Neuronal stem cell (in vitro differentiated cells): ENCODE measurements at regions not wholly inside any gene's neighbourhood (a gene's known extent, or its start where the extent isn't known, plus 50 kb on each side); places are given as distances from the start of the nearest gene placed in this dataset.

Experiments used
- DNase-seq: peaks from one replicate; pipeline ENCODE4 v3.0.0-alpha.2; 2013; ENCODE audit warnings: low spot score
- H2AFZ ChIP-seq: one replicate; pipeline ENCODE4 v1.6.1; 2013; ENCODE audit warnings: mild to moderate bottlenecking, low read length, inconsistent platforms
- H2AK5ac ChIP-seq: 2 replicates; pipeline ENCODE4 v1.6.1; 2013; ENCODE audit warnings: low read depth, mild to moderate bottlenecking, inconsistent platforms, low read length, moderate library complexity, mixed read lengths
- H2BK120ac ChIP-seq: 2 replicates; pipeline ENCODE4 v1.6.1; 2013; ENCODE audit warnings: low read depth, mild to moderate bottlenecking, inconsistent platforms, low read length, moderate library complexity, mixed read lengths
- H2BK12ac ChIP-seq: one replicate; pipeline ENCODE4 v1.6.1; 2013; ENCODE audit warnings: low read length, inconsistent platforms
- H2BK15ac ChIP-seq: 2 replicates; pipeline ENCODE4 v1.6.1; 2013; ENCODE audit warnings: mild to moderate bottlenecking, low read length, inconsistent platforms, mixed read lengths
- H2BK5ac ChIP-seq: one replicate; pipeline ENCODE4 v1.6.1; 2013; ENCODE audit warnings: inconsistent platforms, mild to moderate bottlenecking, low read length, moderate library complexity
- H3K14ac ChIP-seq: one replicate; pipeline ENCODE4 v1.6.1; 2013; ENCODE audit warnings: low read length, inconsistent platforms
- H3K18ac ChIP-seq: 2 replicates; pipeline ENCODE4 v1.6.1; 2013; ENCODE audit warnings: low read length, inconsistent platforms
- H3K23ac ChIP-seq: 2 replicates; pipeline ENCODE4 v1.6.1; 2013; ENCODE audit warnings: low read depth, mild to moderate bottlenecking, mixed read lengths, low read length, inconsistent platforms; ENCODE audit not compliant: poor library complexity
- H3K27ac ChIP-seq: replicated peaks from 3 replicates; pipeline ENCODE4 v1.5.1; 2013; ENCODE audit warnings: low read length, inconsistent platforms
- H3K27me3 ChIP-seq, 3 experiments: 2 replicates each; pipeline ENCODE4 v1.6.1; 2013; ENCODE audit warnings: low read length in 3 of 3, mild to moderate bottlenecking in 2 of 3, inconsistent platforms in 1 of 3, low read depth in 1 of 3, mixed read lengths in 1 of 3, moderate library complexity in 1 of 3; ENCODE audit not compliant: control insufficient read depth in 3 of 3, insufficient read depth in 3 of 3
- H3K36me3 ChIP-seq, 2 donors: replicated peaks in 1 of 2; 2 replicates each; pipeline ENCODE4 v1.6.1; 2013; ENCODE audit warnings: low read length in 2 of 2; ENCODE audit not compliant: control insufficient read depth in 2 of 2, insufficient read depth in 2 of 2
- H3K4ac ChIP-seq: 2 replicates; pipeline ENCODE4 v1.6.1; 2013; ENCODE audit warnings: inconsistent platforms, mild to moderate bottlenecking, low read length, moderate library complexity
- H3K4me1 ChIP-seq, 2 donors: 1 replicate in 1 of 2; 2 replicates in 1 of 2; pipeline ENCODE4 v1.6.1; 2013; ENCODE audit warnings: low read length in 2 of 2, low read depth in 1 of 2; ENCODE audit not compliant: control insufficient read depth in 2 of 2, insufficient read depth in 1 of 2
- H3K4me2 ChIP-seq: one replicate; pipeline ENCODE4 v1.6.1; 2013; ENCODE audit warnings: mild to moderate bottlenecking, low read length, inconsistent platforms; ENCODE audit not compliant: insufficient read depth, poor library complexity, severe bottlenecking
- H3K4me3 ChIP-seq, 2 donors: 2 replicates each; pipeline ENCODE4 v1.5.1; 2013; ENCODE audit warnings: low read length in 2 of 2, mild to moderate bottlenecking in 2 of 2, inconsistent platforms in 1 of 2, moderate library complexity in 1 of 2
- H3K79me1 ChIP-seq: one replicate; pipeline ENCODE4 v1.6.1; 2013; ENCODE audit warnings: low read depth, mild to moderate bottlenecking, inconsistent platforms, low read length, moderate library complexity
- H3K9ac ChIP-seq: one replicate; pipeline ENCODE4 v1.6.1; 2013; ENCODE audit warnings: mild to moderate bottlenecking, low read depth, low read length, inconsistent platforms; ENCODE audit not compliant: poor library complexity
- H3K9me3 ChIP-seq, 2 donors: replicated peaks in 1 of 2; 2 replicates each; pipeline versions ENCODE3 to v1.6.1; 2013; ENCODE audit warnings: low read length in 2 of 2, mild to moderate bottlenecking in 2 of 2, inconsistent platforms in 1 of 2, low read depth in 1 of 2, mixed read lengths in 1 of 2, moderate library complexity in 1 of 2; ENCODE audit not compliant: control insufficient read depth in 2 of 2, insufficient read depth in 1 of 2
- H4K8ac ChIP-seq: one replicate; pipeline ENCODE4 v1.6.1; 2013; ENCODE audit warnings: low read depth, mild to moderate bottlenecking, inconsistent platforms, low read length, moderate library complexity
- H4K91ac ChIP-seq: one replicate; pipeline ENCODE4 v1.6.1; 2013; ENCODE audit warnings: low read length, low read depth, mild to moderate bottlenecking, inconsistent platforms; ENCODE audit not compliant: poor library complexity
- WGBS, 2 donors: extraction: QIAGEN DNeasy Blood & Tissue Kit; methylation state at CpG; one replicate each; pipeline ENCODE4 v1.1.7; 2013; ENCODE audit warnings: missing lambda C conversion rate in 2 of 2, mixed read lengths in 1 of 2; ENCODE audit not compliant: insufficient read length in 2 of 2, insufficient replicate concordance in 1 of 2; ENCODE audit errors: extremely low coverage in 2 of 2; 5-methylcytosine and 5-hydroxymethylcytosine counted together

DNA sequence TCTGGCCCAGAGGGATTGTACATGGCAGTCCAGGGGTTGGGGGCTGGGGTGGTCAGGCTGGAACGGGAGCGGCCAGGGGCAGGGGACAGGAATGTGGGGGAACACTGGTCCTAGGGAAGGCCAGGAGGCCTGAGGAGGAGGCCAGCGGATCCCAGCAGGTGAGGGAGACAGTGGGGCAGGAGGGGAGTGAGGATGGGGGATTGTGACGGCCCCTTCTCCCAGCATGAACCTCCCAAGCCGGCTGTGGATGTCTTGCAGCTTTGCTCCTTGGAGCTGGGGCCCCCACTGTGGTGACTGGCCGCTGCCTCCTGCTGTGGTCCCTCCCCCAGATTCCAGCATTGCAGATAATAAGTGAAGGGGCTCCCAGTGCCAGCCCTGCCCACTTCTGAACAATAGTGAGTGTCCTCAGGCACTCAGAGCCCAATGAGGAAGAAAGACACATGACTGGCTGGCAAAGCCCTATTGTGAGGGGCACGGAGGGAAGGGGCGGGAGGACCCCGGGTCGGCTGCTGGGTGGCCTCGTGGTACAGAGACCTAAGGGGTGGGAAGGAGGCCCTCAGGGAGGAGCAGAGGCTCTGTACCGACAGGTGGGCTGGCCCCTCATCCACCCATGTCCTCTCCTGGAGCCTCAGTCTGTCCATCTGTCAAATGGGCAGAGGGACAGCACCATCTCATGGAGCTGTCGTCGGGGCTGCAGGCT is 215.0 kb downstream of the KIF26A start:
- no peak for DNase-seq
- H3K4me1 ChIP-seq: peaks cover 0 to 2% of the 10 kb centered on the region in 2 donors
- no peak overlapping the region for H3K4ac ChIP-seq
- H2BK120ac ChIP-seq: no peak overlapping the region
- H3K9ac ChIP-seq: no peak overlapping the region
- WGBS, 2 donors: no CpG with 5 or more reads among the region's 14 CpGs
- H2BK5ac ChIP-seq: no peak overlapping the region
- H2AK5ac ChIP-seq: peak overlapping the region; percentile 77
- no peak overlapping the region for H3K4me3 ChIP-seq
- no peak overlapping the region for H2BK12ac ChIP-seq
- H3K4me2 ChIP-seq: no peak overlapping the region
- H2AFZ ChIP-seq: no peak overlapping the region
- H3K9me3 ChIP-seq: peaks cover 0 to 4% of the 10 kb centered on the region in 2 donors
- H3K18ac ChIP-seq: peak overlapping the region; percentile 67
- H3K14ac ChIP-seq: no peak overlapping the region
- no peaks in the 10 kb centered on the region for H3K36me3 ChIP-seq
- no peaks in the 10 kb centered on the region for H3K79me1 ChIP-seq
- no peak overlapping the region for H3K27ac ChIP-seq
- H4K8ac ChIP-seq: no peak overlapping the region
- no peak overlapping the region for H4K91ac ChIP-seq
- no peak overlapping the region for H2BK15ac ChIP-seq
- peak overlapping the region; percentile 14 for H3K23ac ChIP-seq
- peaks cover 0 to 3% (median 0%) of the 10 kb centered on the region in 3 experiments for H3K27me3 ChIP-seq

DNA sequence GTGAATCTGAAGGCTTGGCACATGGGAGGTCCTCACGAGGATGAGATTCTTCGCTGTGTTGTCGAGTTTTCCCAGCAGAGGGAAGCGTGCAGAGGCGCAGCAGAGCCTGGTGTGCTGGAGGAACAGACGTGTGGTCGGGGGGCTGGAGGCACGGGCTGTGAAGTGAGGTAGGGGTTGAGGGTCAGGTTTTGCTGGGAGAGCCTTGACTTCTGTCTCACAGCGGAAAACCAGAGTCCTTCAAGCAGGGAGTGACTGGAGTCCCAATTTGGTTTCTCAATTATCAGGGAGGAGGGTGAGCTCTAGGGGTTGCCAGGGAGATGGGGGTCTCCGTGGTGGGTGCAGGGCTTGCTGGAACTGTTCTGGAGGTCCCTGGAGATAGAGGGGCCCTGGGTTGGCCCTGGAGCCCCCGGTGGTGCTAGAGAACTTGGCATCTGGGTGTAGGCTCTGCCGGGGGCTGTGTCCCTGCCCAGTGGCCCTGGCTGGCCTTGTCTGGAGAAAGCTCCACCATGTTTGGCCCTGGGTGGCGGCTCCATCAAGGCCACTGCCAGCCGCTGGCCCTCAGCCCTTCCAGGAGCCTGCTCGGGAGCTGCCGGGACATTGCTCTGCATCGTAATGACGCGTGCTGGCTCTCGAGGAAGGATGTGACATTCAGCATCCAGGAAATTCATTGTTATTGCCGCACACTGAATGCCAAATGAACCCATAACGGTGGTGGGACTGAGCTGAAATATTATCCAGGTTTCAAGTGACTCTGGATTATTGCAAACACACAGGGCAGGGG is 215.7 kb downstream of the KIF26A start:
- H3K14ac ChIP-seq: peak overlapping the region; percentile 25
- no peak overlapping the region for H3K9ac ChIP-seq
- H3K23ac ChIP-seq: no peak overlapping the region
- H2AFZ ChIP-seq: peak overlapping the region; percentile 75
- H2BK5ac ChIP-seq: no peak overlapping the region
- no peak overlapping the region for H4K8ac ChIP-seq
- no peak overlapping the region for H3K4me3 ChIP-seq
- H3K4me1 ChIP-seq: peaks cover 0 to 2% of the 10 kb centered on the region in 2 donors
- no peaks in the 10 kb centered on the region for H3K79me1 ChIP-seq
- H3K18ac ChIP-seq: no peak overlapping the region
- WGBS, 2 donors: no CpG with 5 or more reads among the region's 22 CpGs
- no peak overlapping the region for H2BK120ac ChIP-seq
- H3K27me3 ChIP-seq: peaks cover 0 to 3% (median 0%) of the 10 kb centered on the region in 3 experiments
- H3K36me3 ChIP-seq: no peaks in the 10 kb centered on the region
- no peak overlapping the region for H3K4ac ChIP-seq
- H2BK15ac ChIP-seq: no peak overlapping the region
- H3K27ac ChIP-seq: no peak overlapping the region
- H3K9me3 ChIP-seq: peaks cover 0 to 4% of the 10 kb centered on the region in 2 donors
- DNase-seq: no peak
- peak overlapping the region; percentile 32 for H2AK5ac ChIP-seq
- no peak overlapping the region for H2BK12ac ChIP-seq
- H4K91ac ChIP-seq: no peak overlapping the region
- H3K4me2 ChIP-seq: no peak overlapping the region

DNA sequence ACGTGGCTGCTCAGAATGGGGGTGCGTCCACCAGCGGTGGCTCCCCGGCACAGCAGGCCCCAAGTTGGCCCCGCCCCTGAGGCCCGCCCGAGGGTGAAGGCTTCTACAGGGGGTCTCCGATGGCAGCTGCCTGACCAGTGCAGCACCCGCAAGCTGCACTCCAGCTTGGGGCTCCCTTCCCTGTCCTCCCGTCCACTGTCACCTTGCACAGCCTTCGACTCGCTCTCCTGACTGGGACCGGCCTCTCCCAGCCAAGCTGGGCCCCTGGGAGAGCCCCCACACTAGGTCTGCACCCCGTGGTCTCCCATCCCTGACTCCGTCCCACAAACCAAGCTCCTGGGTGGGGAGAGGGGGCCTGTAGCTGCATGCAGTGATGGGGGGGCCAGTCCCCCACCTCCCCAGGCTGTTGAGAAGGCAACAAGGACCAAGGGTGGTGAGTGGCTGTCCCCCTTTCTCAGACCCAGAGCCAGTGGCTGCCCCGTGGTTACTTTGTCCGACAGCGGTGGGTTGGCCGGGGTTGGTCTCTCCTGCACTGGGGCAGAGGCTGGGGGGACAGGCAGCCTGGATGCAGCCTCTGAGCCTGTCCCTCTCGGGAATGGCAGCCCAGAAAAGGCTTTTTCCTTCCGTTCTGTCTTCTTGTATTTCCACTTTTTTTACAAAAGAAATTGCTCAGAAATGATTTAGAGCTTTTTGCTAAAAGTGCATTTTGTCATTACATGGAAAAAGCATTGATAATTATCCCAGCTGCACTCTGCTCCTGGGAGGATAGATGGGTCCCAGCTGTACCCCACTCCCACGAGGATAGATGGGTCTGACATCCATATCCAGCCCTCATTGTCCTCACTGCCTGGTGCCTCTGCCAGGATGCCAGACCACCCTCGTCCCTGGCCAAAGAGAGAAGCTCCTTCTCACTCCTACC is 217.0 kb downstream of the KIF26A start:
- H3K79me1 ChIP-seq: no peaks in the 10 kb centered on the region
- H3K14ac ChIP-seq: no peak overlapping the region
- no peak overlapping the region for H3K4me3 ChIP-seq
- peak overlapping the region; percentile 20 for H2AK5ac ChIP-seq
- H3K27me3 ChIP-seq: peaks cover 0 to 3% (median 0%) of the 10 kb centered on the region in 3 experiments
- H2BK120ac ChIP-seq: no peak overlapping the region
- no peak overlapping the region for H3K4me2 ChIP-seq
- H3K18ac ChIP-seq: peak overlapping the region; percentile 64
- H3K9ac ChIP-seq: no peak overlapping the region
- H3K27ac ChIP-seq: no peak overlapping the region
- H2BK12ac ChIP-seq: no peak overlapping the region
- no CpG with 5 or more reads among the region's 23 CpGs for WGBS, 2 donors
- H3K23ac ChIP-seq: no peak overlapping the region
- H2AFZ ChIP-seq: peak overlapping the region; percentile 7
- no peak overlapping the region for H4K8ac ChIP-seq
- no peak overlapping the region for H2BK5ac ChIP-seq
- H3K36me3 ChIP-seq: no peaks in the 10 kb centered on the region
- H3K9me3 ChIP-seq: peaks cover 0 to 4% of the 10 kb centered on the region in 2 donors
- no peak overlapping the region for H4K91ac ChIP-seq
- peaks cover 0 to 2% of the 10 kb centered on the region in 2 donors for H3K4me1 ChIP-seq
- no peak overlapping the region for H3K4ac ChIP-seq
- peak overlapping the region; percentile 94 for H2BK15ac ChIP-seq
- DNase-seq: no peak
